ENCODE measurements at regions not wholly inside any gene's neighbourhood (a gene's known extent, or its start where the extent isn't known, plus 50 kb on each side); places are given as distances from the start of the nearest gene placed in this dataset.

DNA sequence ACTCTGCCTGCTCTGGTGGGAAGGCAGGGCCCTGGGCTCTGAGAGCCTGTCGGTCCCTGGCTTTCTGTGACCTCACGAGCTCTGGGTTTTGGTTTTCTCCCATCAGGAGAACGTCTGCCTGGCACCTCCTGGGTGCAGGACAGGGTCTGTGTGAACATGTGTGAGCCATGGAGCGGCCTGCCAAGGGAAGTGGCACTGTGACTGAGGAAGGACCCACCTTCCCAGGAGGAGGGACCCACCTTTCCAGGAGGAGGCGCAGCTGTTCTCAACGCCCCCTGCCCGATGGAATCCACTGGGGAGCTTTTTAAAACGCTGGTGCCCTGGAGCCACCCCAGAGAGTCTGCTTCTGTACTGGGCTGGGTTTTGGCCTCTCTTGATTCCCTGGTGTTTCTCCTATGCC lies 168.7 kb downstream of the GLI2 start:
- Histone ChIP-seq H2AFZ (ENCODE audit: low read length) (no peak overlapping the region), H3K4me1 (ENCODE audit: insufficient read depth, low read length) (no peaks in the 10 kb centered on the region), H3F3A (ENCODE audit: low read length, unreplicated experiment) (no peaks in the 10 kb centered on the region), H3K4me3 (ENCODE audit: low read length) (no peak overlapping the region), H3K9me3 (ENCODE audit: low read length) (no peaks in the 10 kb centered on the region), H3K9ac (ENCODE audit: low read length) (no peak overlapping the region), H3K9me2 (replicated peaks; ENCODE audit: low read length) (no peaks in the 10 kb centered on the region), H3K36me3 (ENCODE audit: low read depth, low read length) (no peaks in the 10 kb centered on the region), H4K20me1 (ENCODE audit: low read length) (no peaks in the 10 kb centered on the region), H3K27me3 (ENCODE audit: low read length) (no peaks in the 10 kb centered on the region), H3K27ac (ENCODE audit: low read length) (no peak overlapping the region), H3K79me2 (ENCODE audit: low read length) (no peaks in the 10 kb centered on the region), H3K4me2 (ENCODE audit: low read length) (no peak overlapping the region)
- no peak for DNase-seq
- CTCF ChIA-PET = no interaction called here
- intact Hi-C loops (cut with micrococcal nuclease) = no loop called here
- no TSS peak for BruUV-seq (replicated peaks)
- TF ChIP-seq, protein P1, sequence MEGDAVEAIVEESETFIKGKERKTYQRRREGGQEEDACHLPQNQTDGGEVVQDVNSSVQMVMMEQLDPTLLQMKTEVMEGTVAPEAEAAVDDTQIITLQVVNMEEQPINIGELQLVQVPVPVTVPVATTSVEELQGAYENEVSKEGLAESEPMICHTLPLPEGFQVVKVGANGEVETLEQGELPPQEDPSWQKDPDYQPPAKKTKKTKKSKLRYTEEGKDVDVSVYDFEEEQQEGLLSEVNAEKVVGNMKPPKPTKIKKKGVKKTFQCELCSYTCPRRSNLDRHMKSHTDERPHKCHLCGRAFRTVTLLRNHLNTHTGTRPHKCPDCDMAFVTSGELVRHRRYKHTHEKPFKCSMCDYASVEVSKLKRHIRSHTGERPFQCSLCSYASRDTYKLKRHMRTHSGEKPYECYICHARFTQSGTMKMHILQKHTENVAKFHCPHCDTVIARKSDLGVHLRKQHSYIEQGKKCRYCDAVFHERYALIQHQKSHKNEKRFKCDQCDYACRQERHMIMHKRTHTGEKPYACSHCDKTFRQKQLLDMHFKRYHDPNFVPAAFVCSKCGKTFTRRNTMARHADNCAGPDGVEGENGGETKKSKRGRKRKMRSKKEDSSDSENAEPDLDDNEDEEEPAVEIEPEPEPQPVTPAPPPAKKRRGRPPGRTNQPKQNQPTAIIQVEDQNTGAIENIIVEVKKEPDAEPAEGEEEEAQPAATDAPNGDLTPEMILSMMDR (conservative IDR thresholded peaks at IDR 0.05; ENCODE audit: low read depth, low read length) = no peak
- TF ChIP-seq EZH2 (IDR thresholded peaks at IDR 0.05; ENCODE audit: low read length, unreplicated experiment) = no peak
- TF ChIP-seq EZH2phosphoT487 (IDR thresholded peaks at IDR 0.05; ENCODE audit: borderline replicate concordance, low read length) = no peak
- POLR2A ChIA-PET (ENCODE audit: unreplicated experiment) = no interaction called here
- ATAC-seq = no peak

DNA sequence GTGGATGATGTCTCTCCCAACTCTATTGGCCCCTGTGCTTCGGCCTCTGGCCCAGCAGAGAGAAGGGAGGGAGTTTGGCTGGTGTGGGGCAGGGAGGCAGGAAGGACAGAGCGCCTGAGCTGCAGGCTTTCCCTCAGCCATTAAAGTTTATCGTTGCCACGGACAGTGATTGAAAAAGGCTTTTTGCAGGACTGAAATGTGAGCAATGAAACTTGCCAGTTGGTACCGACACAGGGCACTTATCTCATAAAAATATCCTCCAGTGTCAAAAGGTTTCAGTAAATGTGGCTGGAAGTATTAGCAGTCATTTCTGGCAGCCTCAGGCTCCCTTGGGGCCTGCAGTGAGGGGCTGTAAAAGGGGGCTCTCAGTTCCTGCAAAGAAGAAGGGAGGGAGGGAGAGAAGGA lies 169.2 kb downstream of the GLI2 start:
- Histone ChIP-seq H3K27me3 (ENCODE audit: low read length) (no peaks in the 10 kb centered on the region), H2AFZ (ENCODE audit: low read length) (no peak overlapping the region), H3K36me3 (ENCODE audit: low read depth, low read length) (no peaks in the 10 kb centered on the region), H4K20me1 (ENCODE audit: low read length) (no peaks in the 10 kb centered on the region), H3K9me3 (ENCODE audit: low read length) (no peaks in the 10 kb centered on the region), H3K9ac (ENCODE audit: low read length) (no peak overlapping the region), H3K4me2 (ENCODE audit: low read length) (no peak overlapping the region), H3F3A (ENCODE audit: low read length, unreplicated experiment) (no peaks in the 10 kb centered on the region), H3K79me2 (ENCODE audit: low read length) (no peaks in the 10 kb centered on the region), H3K27ac (ENCODE audit: low read length) (no peak overlapping the region), H3K9me2 (replicated peaks; ENCODE audit: low read length) (no peaks in the 10 kb centered on the region), H3K4me1 (ENCODE audit: insufficient read depth, low read length) (no peaks in the 10 kb centered on the region), H3K4me3 (ENCODE audit: low read length) (no peak overlapping the region)
- ChIA-PET CTCF (no interaction called here), POLR2A (ENCODE audit: unreplicated experiment) (no interaction called here)
- no peak for DNase-seq
- intact Hi-C loops (cut with micrococcal nuclease) = no loop called here
- ATAC-seq = no peak
- BruUV-seq (replicated peaks) = no TSS peak
- TF ChIP-seq, protein P1 (conservative IDR thresholded peaks at IDR 0.05; ENCODE audit: low read depth, low read length) = no peak
- TF ChIP-seq EZH2phosphoT487 (IDR thresholded peaks at IDR 0.05; ENCODE audit: borderline replicate concordance, low read length) = no peak
- no peak for TF ChIP-seq EZH2 (IDR thresholded peaks at IDR 0.05; ENCODE audit: low read length, unreplicated experiment)

DNA sequence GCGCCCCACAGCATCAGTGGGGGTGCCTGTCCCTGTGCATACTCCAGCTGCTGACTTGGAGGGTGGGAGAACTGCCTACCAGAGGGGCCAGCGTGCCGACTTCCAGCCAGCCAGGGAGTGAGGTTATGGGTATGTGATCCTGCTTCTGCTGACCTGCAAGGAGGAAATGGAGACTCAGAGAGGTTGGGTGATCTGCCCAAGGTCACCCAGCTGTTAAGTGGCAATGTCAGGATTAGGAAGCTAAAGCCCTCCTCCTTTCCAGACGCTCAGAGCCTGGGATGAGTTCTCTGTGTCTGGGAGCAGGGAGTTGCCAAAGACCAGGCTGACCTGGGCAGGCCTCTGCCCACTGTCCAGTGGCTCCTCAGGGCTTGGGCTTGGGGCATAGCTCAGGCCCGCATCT lies 169.6 kb downstream of the GLI2 start:
- ATAC-seq (no peak), DNase-seq (no peak)
- Histone ChIP-seq H3K27me3 (ENCODE audit: low read length) (no peaks in the 10 kb centered on the region), H3K79me2 (ENCODE audit: low read length) (no peaks in the 10 kb centered on the region), H4K20me1 (ENCODE audit: low read length) (no peaks in the 10 kb centered on the region), H3K9ac (ENCODE audit: low read length) (no peak overlapping the region), H3F3A (ENCODE audit: low read length, unreplicated experiment) (no peaks in the 10 kb centered on the region), H3K9me2 (replicated peaks; ENCODE audit: low read length) (no peaks in the 10 kb centered on the region), H3K9me3 (ENCODE audit: low read length) (no peaks in the 10 kb centered on the region), H3K36me3 (ENCODE audit: low read depth, low read length) (no peaks in the 10 kb centered on the region), H3K4me1 (ENCODE audit: insufficient read depth, low read length) (no peaks in the 10 kb centered on the region), H2AFZ (ENCODE audit: low read length) (no peak overlapping the region), H3K27ac (ENCODE audit: low read length) (no peak overlapping the region), H3K4me2 (ENCODE audit: low read length) (no peak overlapping the region), H3K4me3 (ENCODE audit: low read length) (no peak overlapping the region)
- TF ChIP-seq EZH2 (IDR thresholded peaks at IDR 0.05; ENCODE audit: low read length, unreplicated experiment) (no peak), EZH2phosphoT487 (IDR thresholded peaks at IDR 0.05; ENCODE audit: borderline replicate concordance, low read length) (no peak)
- TF ChIP-seq, protein P1 (conservative IDR thresholded peaks at IDR 0.05; ENCODE audit: low read depth, low read length) = no peak
- ChIA-PET POLR2A (ENCODE audit: unreplicated experiment) (no interaction called here), CTCF (no interaction called here)
- no TSS peak for BruUV-seq (replicated peaks)
- intact Hi-C loops (cut with micrococcal nuclease) = no loop called here

All from PC-3 (cell line).